GM23248 (cell line): ENCODE measurements at regions not wholly inside any gene's neighbourhood (a gene's known extent, or its start where the extent isn't known, plus 50 kb on each side); places are given as distances from the start of the nearest gene placed in this dataset.

Experiments
- EZH2 ChIP-seq: fragments of 200-600 bp; sonication (generic); IDR thresholded peaks from 2 replicates; pipeline ENCODE4 v1.6.1; 2018; ENCODE audit warnings: antibody characterized with exemption, mild to moderate bottlenecking; ENCODE audit not compliant: insufficient read depth, poor library complexity, severe bottlenecking
- EZH2phosphoT487 ChIP-seq: fragments of 200-600 bp; sonication (generic); IDR thresholded peaks from 2 replicates; pipeline ENCODE4 v1.6.1; 2018; ENCODE audit warnings: antibody characterized with exemption, moderate library complexity, mild to moderate bottlenecking, low read depth; ENCODE audit not compliant: insufficient read depth

- no peak for TF ChIP-seq EZH2phosphoT487
- no peak for TF ChIP-seq EZH2
These were observed 395.5 kb upstream of the NBEA start for GRCh38 chr13:34546344-34547250.
